Endothelial cell of hepatic sinusoid (primary cell): ENCODE measurements at regions not wholly inside any gene's neighbourhood (a gene's known extent, or its start where the extent isn't known, plus 50 kb on each side); places are given as distances from the start of the nearest gene placed in this dataset.
"Not testable (repeated sequence)": the region's sequence is repeated elsewhere in the genome, so short reads cannot be mapped to it uniquely, and the experiment has no call there.

ENCODE experiments used
- in situ Hi-C: cut with HindIII; loops from 2 replicates; pipeline ENCODE4 v1.10.0; 2017; ENCODE audit warnings: low sequenced_read_pairs

- in situ Hi-C loops, result no loop called here
Observed at GRCh38 chr19:28164214-28164613, 1048.7 kb downstream of the UQCRFS1 start.

DNA sequence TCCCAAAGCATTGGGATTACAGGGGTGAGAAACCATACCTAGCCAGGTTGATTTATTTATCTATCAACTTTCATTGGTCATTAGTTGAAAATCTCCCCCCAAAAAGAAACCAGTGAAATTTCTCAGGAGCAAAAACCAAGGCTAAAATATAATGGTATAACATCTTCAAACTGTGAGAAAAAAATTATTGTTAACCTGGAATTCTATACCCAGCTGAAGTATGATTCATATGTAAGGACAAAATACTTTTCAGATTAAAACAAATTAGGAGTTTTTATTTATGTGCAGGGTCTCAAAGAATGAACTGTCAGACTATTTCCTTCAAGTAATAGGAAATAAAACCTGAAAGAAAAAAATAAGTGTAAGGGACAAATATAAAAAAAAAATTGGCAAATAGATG is 1053.9 kb downstream of the UQCRFS1 start:
- in situ Hi-C loops, result no loop called here

GRCh38 chr19:28155265-28155664 is 1057.7 kb downstream of the UQCRFS1 start:
- in situ Hi-C loops, result no loop called here

DNA sequence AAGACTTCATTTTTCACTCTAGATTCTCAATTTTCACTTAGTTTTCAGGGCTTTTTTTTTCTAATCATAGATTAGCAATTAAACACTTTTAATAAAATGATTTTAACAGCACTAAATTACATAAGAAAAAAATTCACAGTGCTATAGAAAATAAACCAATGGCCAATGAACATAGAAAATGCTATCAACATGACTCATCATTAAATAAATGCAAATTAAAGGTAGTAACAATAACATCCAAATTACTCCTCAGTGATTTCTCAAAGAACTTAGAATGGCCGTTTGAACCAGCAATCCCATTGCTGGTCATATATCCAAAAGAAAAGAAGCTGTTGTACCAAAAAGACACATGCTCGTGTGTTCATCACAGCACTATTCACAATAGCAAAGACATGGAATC is 1058.9 kb downstream of the UQCRFS1 start:
- in situ Hi-C loops, result no loop called here

GRCh38 chr19:28153123-28153522 is 1059.8 kb downstream of the UQCRFS1 start:
- in situ Hi-C loops, result no loop called here

GRCh38 chr19:28152195-28152594 is 1060.8 kb downstream of the UQCRFS1 start:
- in situ Hi-C loops, result no loop called here

- in situ Hi-C loops, result no loop called here
Observed at GRCh38 chr19:28150129-28150528, 1062.8 kb downstream of the UQCRFS1 start.

DNA sequence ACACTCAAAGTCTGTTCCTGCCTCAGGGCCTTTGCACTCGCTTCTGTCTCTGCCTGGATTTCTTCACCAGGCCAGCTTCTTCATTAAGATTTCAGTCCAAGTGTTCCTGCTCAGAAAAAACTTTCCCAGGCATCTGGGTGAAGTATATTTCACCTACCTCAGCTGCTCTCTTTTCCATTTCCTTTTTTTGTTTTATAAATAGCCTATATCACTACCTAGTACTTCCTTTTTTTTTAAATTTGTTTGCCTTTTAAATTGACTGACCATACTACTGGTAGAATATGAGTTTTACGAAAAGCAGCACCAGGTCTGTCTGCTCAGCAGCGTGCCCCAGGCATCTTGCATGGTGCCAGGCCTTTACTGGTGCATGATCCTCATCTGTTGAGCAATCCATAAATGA is 1064.4 kb downstream of the UQCRFS1 start:
- in situ Hi-C loops, result no loop called here

- in situ Hi-C loops, result no loop called here
Observed at GRCh38 chr19:28142258-28142657, 1070.7 kb downstream of the UQCRFS1 start.

GRCh38 chr19:28140201-28140600 is 1072.8 kb downstream of the UQCRFS1 start:
- in situ Hi-C loops, result no loop called here

GRCh38 chr19:28137772-28138171 is 1075.2 kb downstream of the UQCRFS1 start:
- in situ Hi-C loops, result no loop called here

DNA sequence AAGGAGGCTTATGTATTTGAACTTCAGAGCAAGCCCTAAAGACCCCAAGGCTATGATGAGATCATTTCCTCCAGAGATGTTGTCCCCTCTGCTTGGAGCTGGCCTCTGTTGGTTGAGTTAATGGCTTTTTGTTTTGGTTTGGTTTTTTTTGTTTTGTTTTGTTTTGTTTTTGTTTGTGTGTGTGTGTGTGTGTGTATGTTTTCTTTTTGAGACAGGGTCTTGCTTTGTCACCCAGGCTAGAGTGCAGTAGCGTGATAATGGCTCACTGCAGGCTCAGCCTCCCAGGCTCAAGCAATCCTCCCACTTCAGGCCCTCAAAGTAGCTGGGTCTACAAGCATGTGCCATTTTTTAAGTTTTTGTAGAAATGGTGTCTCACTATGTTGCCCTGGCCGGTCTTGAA is 1076.2 kb downstream of the UQCRFS1 start:
- in situ Hi-C loops, result no loop called here

GRCh38 chr19:28135825-28136224 is 1077.1 kb downstream of the UQCRFS1 start:
- in situ Hi-C loops, result no loop called here

- in situ Hi-C loops, result no loop called here
Observed at GRCh38 chr19:28134311-28134710, 1078.6 kb downstream of the UQCRFS1 start.

GRCh38 chr19:28130881-28131280 is 1082.1 kb downstream of the UQCRFS1 start:
- in situ Hi-C loops, result not testable (repeated sequence)

GRCh38 chr19:28130066-28130511 is 1082.9 kb downstream of the UQCRFS1 start:
- in situ Hi-C loops, result no loop called here

DNA sequence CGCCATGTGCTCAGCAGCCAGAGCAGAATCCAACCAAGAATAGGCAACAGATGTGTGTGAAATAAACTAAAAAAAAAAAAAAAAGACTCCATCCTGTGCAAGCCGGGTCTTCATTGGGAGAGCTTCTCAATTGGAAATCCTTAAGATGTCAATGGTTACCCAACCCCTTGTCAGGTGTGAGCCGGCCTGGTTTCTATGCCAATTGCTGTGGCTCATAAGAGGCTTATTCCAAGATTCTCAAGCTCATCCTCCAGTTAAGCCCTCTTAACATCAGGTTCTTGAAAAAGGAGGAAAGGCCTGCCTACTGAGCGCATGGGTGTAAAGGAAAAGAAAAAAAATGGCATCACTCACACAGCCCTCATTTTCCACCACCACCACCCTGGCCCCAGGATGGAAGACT is 1084.6 kb downstream of the UQCRFS1 start:
- in situ Hi-C loops, result no loop called here

- in situ Hi-C loops, result no loop called here
Observed at GRCh38 chr19:28126135-28126898, 1086.6 kb downstream of the UQCRFS1 start.

DNA sequence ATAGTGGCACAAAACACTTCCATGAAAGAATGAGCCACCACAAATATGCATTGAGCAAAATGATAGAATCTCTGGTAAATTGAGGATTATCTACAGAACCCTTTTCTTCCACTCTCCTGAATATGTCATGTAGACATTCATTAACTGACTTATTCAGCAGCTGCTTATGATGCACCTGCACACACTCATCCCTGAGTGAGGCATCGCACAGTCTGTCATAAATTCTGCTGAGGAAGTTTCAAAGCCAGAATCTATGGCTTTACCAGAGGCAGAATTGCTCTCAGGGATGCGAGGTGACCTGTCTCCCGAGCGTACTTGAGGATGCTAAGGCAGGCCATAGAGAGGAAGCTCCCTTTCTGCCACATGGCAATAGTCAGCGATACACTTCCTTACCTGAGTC is 1090.2 kb downstream of the UQCRFS1 start:
- in situ Hi-C loops, result no loop called here

GRCh38 chr19:28118235-28118634 is 1094.7 kb downstream of the UQCRFS1 start:
- in situ Hi-C loops, result no loop called here

- in situ Hi-C loops, result no loop called here
Observed at GRCh38 chr19:28117143-28117542, 1095.8 kb downstream of the UQCRFS1 start.

GRCh38 chr19:28116379-28116778 is 1096.6 kb downstream of the UQCRFS1 start:
- in situ Hi-C loops, result not testable (repeated sequence)

- in situ Hi-C loops, result no loop called here
Observed at GRCh38 chr19:28103921-28104320, 1109.0 kb downstream of the UQCRFS1 start.
